HG02610 (cell line): ENCODE measurements at regions not wholly inside any gene's neighbourhood (a gene's known extent, or its start where the extent isn't known, plus 50 kb on each side); places are given as distances from the start of the nearest gene placed in this dataset.

Experiments used
- ATAC-seq: cut with Tn5 transposase; IDR thresholded peaks from one replicate; pipeline ENCODE4 v1.9.1; 2021; ENCODE audit warnings: mild to moderate bottlenecking, moderate library complexity; ENCODE audit not compliant: unreplicated experiment

DNA sequence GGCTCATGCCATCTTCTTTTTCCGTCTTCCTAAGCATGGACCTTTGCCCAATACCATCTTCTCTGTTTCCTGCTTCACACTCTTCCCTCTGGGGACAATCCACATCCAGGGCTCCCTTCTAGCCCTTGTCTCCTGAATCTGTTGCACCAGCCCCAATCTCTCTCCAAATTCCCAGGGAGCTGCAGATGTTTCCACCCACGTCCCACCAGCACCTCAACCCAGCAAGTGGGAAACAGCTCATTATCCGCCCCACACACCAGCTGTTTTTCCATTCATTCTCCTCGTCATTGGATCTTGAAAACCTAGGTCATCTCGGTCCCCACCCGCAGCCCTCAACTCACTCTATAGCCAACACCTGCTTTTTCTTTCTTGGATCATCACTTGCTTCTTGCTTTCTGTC, 185.0 kb upstream of the CDYL start:
- no peak for ATAC-seq

DNA sequence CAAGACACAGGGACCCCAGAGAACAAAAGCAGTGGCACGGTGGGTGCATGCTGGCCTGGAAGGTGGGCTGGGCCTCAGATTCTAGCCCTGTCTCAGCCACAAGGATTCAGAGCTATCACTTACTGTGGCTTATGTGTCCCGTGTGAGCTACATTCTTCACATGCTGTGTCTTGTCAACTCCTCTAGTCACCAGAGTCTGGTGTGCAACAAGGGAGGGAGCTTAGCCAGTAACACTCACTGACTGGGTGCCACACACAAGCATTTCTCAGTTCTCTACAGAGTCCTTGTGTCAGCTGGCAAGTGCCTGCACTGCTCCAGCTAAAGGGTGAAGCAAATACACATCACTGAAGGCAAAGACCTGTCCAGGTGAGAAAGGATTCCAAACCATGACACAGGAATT, 186.9 kb upstream of the CDYL start:
- ATAC-seq = no peak

DNA sequence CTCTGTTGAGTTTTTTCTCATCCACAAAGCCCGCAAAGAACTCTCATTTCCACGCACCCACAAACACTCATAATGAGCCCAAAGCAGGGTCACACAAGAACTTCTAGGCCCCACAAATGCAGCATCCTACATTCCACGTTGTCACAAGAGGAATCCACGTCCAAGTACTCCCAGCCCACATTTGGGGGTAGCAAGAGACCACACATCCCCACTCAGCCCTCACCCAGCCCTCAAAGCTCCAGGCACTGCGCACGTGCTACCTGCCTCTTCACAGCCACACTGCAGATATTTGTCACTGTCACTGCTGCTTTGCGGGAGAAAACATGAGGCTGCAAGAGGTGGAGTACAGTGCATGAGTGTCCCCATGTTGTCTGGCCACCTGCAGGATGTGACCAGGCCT, 187.6 kb upstream of the CDYL start:
- no peak for ATAC-seq

DNA sequence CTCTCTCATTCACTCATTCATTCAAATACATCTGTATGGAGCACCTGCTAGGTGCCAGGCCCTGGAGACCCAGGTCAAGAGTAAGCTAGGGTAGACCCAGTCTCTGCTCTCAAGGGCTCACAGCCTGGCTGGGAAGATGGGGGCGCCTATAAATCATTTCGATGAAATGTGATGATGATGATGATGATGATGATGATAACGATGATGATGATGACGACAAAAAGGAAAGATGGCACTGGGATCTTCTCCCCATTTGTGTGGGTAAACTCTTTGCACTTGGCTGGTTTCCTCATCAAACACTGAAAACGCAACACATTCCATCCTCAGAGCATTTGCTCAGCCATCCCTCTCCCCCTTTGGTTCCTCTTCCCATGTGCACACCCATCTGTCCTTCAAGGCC, 188.0 kb upstream of the CDYL start:
- ATAC-seq = no peak

DNA sequence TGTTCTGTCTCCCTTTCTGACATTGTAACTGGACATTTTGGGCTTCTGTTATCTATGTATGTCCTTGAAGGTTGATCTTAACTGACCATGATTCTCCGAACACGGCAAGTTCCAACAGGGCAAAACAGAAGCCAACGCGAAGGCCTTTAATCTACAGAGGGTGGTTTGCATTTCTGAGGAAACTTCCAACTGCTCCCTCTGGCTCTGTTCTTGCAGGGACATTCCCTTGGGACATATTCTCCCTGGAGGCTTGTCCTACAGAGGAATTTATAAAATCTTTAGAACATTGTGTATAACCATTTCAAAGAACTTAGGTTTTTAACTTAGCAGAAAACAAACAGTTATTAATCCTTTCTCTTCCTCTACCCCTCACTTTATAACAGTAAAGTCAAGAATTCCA, 189.0 kb upstream of the CDYL start:
- no peak for ATAC-seq

DNA sequence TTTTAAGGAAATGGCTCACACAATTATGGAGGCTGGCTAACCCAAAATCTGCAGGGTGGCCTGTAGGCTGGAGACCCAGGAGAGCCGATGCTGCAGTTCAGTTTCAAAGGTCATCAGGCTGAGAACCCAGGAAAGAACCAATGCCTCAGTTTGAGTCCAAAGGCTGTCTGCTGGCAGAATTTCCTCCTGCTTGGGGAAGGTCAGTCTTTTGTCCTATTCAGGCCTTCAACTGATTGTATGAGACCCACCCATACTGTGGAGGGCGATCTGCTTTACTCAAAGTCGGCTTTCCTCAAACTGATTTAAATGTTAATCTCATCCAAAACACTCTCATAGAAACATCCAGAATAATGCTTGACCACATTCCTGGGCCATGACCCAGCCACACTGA, 189.7 kb upstream of the CDYL start:
- no peak for ATAC-seq

DNA sequence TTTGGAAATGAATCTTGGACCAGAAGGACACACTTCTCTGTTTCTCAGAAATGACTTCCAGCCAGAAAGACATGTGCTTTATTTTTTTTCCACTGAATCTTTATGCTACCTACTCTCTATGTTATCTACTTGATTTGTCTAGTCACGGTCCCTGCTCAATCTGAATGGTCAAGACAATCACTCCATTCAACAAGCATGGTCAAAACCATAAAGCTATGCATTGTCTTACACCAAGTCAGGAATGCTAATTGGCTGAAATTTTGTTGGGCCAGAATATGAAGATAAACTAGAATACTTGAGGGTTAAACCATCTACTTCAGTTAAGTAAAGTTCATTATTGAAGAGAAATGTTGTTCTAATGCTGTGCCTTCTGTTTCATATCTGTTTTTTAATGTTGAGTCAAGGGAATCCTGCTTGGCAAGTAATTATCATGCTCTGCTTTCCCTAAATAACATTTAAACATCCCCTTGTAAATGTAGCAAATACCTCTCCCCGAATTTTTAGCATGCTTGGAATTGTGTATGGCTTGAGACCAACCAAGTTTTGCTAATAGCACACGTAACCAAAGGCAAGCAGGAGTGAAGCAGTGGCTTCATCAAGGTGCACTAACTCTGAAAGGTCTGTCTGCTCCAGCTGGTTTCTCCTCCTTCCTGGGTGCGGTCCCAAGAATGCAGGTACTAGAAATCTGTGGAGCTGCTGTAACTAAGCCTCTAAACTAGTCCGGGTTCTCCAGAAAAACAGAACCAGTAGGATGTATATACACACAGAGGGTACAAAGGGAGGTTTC, 190.3 kb upstream of the CDYL start:
- ATAC-seq = no peak

DNA sequence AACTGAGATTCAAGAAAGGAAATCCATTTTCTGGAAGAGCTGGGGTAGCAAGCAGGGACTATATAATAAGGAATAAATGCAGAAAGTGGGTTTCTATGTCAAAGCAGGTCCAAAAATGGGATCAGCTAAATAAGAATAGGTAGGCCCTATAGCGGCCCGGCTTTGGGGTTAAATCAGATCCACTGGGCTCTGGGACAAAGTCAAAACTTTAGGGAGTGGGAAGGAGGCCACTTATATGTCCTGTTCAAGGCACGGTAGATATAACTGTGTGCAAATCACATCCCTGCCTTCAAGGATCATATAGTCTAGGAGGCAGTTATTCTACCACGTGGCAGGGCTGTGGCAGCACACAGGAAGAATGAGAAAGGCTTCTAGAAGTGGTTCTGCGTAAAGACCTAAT, 191.4 kb upstream of the CDYL start:
- no peak for ATAC-seq

DNA sequence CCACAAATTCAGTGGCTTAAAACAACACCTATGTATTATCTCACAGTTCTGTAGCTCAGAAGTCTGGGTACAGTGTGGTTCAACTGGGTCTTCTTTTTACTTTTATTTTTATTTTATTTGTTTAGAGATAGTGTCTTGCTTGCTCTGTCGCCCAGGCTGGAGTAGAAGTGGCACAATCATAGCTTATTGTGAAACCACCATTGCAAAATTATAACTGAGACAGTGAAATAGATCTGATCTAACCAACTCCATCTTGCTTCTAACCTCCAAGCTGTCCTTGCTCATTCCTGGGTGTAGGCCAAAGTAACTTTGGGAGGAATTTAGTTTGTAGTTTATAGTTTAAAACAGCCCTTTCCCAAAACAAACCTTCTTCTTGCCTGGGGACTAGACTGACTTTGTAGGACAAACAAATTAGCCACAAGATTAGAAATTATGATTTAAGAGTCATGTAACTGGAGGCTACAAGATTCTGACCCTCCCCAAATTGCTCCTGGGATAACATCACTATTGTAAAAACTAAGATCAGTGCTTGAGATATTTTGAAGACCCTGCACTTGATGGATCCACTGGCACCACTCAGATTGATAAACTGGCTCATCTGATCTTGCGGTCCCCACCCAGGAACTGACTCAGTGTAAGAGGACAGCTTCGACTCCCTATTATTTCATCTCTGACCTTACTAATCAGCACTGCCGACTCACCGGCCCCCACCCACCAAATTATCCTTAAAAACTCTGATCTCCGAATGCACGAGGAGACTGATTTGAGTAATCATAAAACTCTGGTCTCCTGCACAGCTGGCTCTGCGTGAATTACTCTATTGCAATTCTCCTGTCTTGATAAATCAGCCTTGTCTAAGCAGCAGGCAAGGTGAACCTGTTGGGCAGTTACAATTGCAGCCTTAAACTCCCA, 193.4 kb upstream of the CDYL start:
- ATAC-seq = no peak

DNA sequence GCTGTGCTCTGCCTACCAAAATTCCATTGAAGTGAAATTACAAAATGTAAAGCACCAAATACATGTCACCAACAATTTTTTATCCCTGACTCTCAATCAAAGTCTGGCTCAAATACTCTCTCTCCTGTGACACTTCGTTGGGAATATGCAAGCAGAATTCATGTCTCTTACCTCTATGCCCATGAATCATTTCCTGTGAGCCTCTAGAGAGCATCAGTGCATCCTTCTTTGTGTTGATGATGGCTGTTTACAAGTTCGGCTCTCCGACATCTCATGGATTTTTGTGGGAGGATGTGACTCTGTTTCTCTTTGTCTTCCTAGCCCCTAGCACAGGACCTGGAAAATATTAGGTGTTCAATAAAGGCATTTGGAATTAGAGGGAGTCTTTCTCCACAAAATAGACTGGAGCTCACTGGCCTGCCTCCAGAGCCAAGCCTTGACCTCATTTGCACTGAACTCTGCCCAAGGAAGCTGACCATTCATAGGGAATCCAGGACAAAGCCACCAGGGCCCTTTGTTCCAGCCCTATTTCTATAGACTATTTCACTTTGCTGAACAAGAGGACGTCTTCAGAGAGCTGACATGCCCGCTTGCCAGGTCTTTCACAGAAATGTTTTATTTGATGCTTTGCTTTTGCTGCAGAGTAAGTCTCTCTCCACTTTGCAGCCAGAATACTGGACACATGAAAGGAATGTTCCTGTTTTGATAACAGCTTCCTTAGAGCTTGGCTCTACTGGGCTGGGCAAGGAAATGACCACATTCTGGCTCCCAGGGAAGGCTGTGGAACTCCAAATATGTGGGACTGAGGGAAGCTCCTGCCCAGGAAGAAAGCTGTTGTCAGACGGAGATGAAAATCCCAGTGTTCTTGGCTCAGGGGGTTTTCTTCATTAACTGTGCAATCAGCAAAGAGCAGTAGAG, 194.5 kb upstream of the CDYL start:
- no peak for ATAC-seq

DNA sequence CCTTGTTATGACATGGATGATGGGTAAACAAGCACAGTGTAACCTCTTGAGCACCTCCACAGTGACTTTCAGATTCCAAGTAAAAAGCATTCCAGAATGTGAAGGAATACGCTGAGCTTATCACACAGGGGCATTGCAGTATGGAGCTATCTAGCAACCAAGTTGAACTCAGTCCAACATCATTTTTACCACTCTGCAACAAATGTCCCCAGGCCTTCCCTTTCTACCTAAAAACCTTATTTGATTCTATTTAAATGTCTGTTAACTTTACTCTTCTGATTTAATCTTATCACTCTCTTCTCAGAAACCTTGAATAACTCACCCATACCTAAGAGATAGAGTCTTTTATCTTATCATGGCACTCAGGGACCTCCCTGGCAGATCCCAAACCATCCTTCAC, 195.8 kb upstream of the CDYL start:
- ATAC-seq = no peak

DNA sequence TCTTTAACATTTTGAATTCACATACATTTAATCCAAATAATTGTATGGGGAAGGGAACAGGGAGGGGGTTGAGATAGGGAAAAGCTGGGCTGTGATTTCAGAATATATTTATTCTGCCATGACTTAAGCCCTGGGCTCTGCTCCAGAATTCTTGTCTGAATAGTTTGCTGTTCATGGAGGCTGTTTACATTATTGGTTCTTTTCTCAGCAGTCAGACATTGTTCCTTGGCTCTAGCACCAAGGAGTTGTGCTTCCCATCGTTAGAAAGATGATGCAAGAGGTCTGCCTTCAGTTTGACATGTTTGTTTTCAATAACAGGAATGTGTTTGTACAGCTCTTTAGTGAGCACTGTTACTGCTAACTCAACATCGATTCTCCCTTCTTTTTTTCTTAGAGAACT, 198.8 kb upstream of the CDYL start:
- no peak for ATAC-seq

DNA sequence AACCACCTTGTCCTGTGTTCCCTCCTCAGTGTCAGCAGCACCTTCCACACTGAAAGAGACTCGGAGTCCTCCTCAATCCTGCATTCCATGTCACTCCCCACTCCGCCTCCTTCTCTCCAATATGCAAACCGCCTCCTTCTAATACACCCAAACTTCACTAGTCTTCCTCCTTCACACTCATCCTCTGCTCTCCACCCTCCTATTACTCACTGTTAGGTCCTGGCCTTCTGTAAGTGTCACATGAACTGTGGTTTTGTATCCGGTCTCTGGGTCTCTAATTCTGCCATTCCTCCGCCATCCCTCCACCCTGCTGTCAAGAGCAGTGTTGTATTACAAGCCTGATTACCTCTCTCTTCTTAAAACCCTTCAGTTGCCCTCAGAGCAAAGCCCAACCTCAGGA, 200.5 kb upstream of the CDYL start:
- ATAC-seq = no peak

DNA sequence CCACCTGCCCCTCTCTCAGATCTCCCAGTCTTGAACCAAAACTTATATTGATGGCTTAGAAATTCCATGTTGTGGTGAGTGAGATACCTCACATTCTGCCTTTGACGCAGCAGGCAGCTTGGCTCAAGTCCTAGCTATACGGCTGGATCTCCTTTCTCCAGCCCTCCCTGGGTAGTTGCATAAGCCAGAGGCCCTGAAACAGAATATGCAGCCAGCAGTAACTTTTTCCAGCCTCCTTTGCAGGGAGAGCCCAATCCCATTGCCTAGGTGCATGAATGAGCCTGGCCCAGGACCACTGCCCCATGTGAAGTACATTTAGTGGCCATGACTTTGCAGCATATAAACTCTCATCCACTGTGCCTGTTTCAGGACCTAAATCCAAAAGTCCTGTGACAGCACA, 202.2 kb upstream of the CDYL start:
- no peak for ATAC-seq

DNA sequence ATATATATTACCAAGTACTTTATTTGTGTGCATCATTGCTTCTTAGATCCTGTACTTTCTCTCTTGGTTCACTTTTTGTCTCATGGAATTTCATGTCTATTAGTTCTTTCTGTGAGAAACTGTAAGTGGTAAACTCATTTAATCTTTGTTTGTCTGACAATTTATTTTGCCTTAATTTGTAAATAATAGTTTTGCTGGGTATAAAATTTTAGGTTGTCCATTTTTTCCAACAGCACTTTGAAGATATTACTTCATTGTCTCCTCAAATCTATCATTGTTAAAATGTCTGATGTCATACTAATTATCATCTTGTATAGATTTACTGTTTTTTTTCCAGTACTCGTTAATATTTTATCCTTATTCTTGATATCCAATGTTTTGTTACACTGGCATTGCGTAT, 205.2 kb upstream of the CDYL start:
- ATAC-seq = no peak

DNA sequence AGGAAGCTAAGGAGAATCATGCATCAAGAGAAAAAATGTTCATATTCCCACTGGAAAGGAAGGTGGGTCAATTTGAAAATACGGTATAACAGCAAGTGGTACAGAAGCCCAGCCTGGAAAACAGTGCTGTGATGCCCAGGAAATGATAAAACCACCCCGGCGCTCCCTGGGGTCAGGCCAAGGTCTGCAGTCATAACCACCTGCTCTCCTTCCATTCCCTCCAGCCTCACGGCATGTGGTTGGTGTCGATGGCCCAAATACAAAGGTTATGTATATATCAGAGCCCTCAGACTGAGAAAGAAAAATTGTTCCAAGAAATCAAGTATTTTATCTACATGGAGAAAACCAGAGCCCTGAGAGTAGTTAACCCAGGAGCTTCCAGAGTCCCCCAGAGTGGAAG, 208.1 kb upstream of the CDYL start:
- ATAC-seq = no peak

DNA sequence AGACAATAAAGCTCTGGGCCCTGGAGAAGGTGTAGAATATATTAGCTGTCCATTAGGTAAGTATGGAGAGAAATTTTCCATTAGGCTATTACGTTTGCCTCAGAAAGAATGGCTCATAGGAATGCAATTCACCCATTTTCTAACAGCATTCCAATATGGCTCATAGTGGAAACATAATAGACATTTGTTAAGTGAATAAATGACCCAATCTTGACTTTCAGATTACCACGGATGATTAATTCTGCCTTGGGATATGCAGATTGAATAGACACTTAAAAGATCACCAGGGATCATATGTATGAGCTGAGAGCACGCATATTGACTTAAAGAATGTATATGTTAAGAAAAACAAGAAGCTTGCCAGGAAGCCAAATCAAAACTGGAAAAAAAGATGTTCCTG, 209.1 kb upstream of the CDYL start:
- no peak for ATAC-seq

DNA sequence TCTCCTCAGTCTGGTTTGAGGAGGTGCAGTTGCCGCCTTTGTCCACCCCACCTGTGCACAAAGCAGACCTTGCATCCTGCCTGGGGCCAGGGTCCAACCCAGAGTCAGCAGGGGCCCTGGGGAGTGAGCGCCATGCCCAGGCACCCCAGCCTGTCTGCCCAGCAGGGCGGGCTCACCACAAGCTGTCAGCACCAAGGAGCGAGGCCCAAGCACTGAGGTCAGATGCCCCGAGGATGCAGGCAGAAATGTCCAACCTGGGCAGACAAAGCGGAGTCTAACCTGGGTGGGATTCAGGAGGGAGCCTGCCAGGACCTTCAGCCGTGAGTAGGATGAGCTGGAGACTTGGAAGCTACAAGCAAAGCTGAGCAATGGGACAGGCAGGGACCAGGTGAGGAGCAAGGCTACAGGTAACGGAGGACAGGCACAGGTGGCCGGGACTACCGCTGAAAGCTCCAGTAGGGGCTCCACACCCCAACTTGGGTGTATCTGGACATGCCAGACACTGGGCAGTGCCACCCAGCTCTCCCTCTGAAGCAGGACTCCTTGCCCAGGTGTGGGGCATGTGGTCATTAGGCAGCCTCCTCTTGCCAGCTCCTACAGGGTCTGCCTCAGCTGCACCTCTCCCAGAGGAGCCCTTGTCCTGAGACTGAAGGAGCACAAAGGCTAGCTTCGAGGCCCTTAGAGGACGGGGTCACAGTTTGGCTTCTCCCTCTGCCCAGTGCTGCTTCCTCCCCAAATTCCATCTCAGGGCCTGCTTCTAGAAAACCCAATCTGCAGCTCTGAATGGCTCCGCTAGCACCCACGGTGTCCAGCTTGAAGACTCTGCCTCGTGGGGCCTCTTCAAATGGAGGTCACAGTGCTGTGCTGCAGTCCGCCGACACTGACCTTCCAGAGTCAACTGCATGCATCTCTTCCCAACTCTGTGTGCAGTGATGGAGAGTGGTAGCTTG, 210.6 kb upstream of the CDYL start:
- no peak for ATAC-seq

DNA sequence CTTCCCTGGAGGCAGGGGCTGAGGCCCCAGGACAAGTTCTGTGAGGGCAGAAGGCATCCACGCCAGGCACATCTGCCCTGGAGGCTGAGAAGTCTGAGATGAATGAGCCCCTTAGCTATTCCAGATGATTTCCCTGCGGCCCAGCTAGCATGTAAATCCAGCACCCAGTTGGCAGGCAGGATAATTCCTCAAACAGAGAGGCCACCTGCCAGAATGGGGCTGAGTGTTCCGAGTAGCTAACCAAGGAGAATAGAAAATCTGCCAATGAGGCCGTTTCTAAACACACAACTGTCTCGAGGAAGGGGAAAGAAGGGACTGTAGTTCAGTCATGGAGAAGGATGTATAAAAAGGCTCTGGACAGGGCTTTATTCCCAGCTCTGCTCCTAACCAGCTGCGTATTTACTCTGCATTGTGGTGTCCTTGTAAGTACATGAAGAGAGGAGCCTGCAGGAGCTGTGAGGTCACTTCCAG, 211.4 kb upstream of the CDYL start:
- no peak for ATAC-seq

DNA sequence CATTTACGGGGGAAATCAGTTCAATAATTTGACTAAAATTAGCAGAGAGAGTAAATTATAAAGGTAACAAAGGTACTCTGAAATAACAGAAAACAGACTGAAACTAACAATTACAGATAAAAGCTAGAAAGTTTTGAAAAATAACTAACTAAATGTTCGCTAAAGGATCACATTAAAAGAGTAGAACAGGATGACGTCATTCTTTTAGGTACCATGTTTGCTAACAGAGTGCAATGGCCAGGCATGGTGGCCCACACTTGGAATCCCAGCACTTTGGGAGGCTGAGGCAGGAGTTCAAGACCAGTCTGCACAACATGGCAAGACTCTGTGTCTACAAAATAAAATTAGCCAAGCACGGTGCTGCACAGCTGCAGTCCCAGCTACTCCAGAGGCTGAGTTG, 212.3 kb upstream of the CDYL start:
- ATAC-seq = no peak
